ENCODE measurements at regions not wholly inside any gene's neighbourhood (a gene's known extent, or its start where the extent isn't known, plus 50 kb on each side); places are given as distances from the start of the nearest gene placed in this dataset.

- Histone ChIP-seq H3K9me3 (no peaks in the 10 kb centered on the region), H3K4me3 (no peak overlapping the region), H3K27me3 (replicated peaks; ENCODE audit: insufficient read depth) (no peaks in the 10 kb centered on the region), H3K4me1 (ENCODE audit: control insufficient read depth in 1 of 2, low read depth in 2 of 2) (no peaks in the 10 kb centered on the region), H3K27ac (no peak overlapping the region), H3K36me3 (no peaks in the 10 kb centered on the region)
- ATAC-seq (ENCODE audit: insufficient number of reproducible peaks, low FRiP score, low read depth) (no peak), DNase-seq (ENCODE audit: low spot score) (no peak)
- TF ChIP-seq CTCF (IDR thresholded peaks at IDR 0.05), result no peak
Measured at GRCh38 chr14:98028162-98028561, 1231.0 kb downstream of the VRK1 start.

GRCh38 chr14:98035396-98035795 is 1236.6 kb downstream of the BCL11B start:
- H3K4me3 ChIP-seq, result no peak overlapping the region
- no peak for TF ChIP-seq CTCF (IDR thresholded peaks at IDR 0.05)
- DNase-seq (ENCODE audit: low spot score) (no peak), ATAC-seq (ENCODE audit: insufficient number of reproducible peaks, low FRiP score, low read depth) (no peak)
- H3K27ac ChIP-seq, result no peak overlapping the region
- no peaks in the 10 kb centered on the region for H3K4me1 ChIP-seq (ENCODE audit: control insufficient read depth in 1 of 2, low read depth in 2 of 2)
- no peaks in the 10 kb centered on the region for H3K9me3 ChIP-seq
- H3K27me3 ChIP-seq (replicated peaks; ENCODE audit: insufficient read depth), result no peaks in the 10 kb centered on the region
- H3K36me3 ChIP-seq, result no peaks in the 10 kb centered on the region

- Histone ChIP-seq H3K27me3 (replicated peaks; ENCODE audit: insufficient read depth) (no peaks in the 10 kb centered on the region), H3K4me1 (ENCODE audit: control insufficient read depth in 1 of 2, low read depth in 2 of 2) (no peaks in the 10 kb centered on the region), H3K9me3 (no peaks in the 10 kb centered on the region), H3K27ac (no peak overlapping the region), H3K36me3 (no peaks in the 10 kb centered on the region), H3K4me3 (no peak overlapping the region)
- ATAC-seq (ENCODE audit: insufficient number of reproducible peaks, low FRiP score, low read depth) (no peak), DNase-seq (ENCODE audit: low spot score) (no peak)
- TF ChIP-seq CTCF (IDR thresholded peaks at IDR 0.05), result no peak
Measured at GRCh38 chr14:98037831-98038230, 1234.2 kb downstream of the BCL11B start.

GRCh38 chr14:98056946-98057345 is 1215.1 kb downstream of the BCL11B start:
- DNase-seq (ENCODE audit: low spot score) (no peak), ATAC-seq (ENCODE audit: insufficient number of reproducible peaks, low FRiP score, low read depth) (no peak)
- Histone ChIP-seq H3K9me3 (no peaks in the 10 kb centered on the region), H3K27ac (no peak overlapping the region), H3K27me3 (replicated peaks; ENCODE audit: insufficient read depth) (no peaks in the 10 kb centered on the region), H3K4me1 (ENCODE audit: control insufficient read depth in 1 of 2, low read depth in 2 of 2) (no peaks in the 10 kb centered on the region), H3K4me3 (no peak overlapping the region), H3K36me3 (no peaks in the 10 kb centered on the region)
- no peak for TF ChIP-seq CTCF (IDR thresholded peaks at IDR 0.05)

- TF ChIP-seq CTCF (IDR thresholded peaks at IDR 0.05), result no peak
Measured at GRCh38 chr14:98059106-98059505, 1212.9 kb downstream of the BCL11B start.

More at GRCh38 chr14:98059106-98059505, 1212.9 kb downstream of the BCL11B start:
- no peak for DNase-seq (ENCODE audit: low spot score)
- no peaks in the 10 kb centered on the region for H3K27me3 ChIP-seq (replicated peaks; ENCODE audit: insufficient read depth)
- H3K4me3 ChIP-seq, result no peak overlapping the region
- no peaks in the 10 kb centered on the region for H3K36me3 ChIP-seq
- no peaks in the 10 kb centered on the region for H3K4me1 ChIP-seq (ENCODE audit: control insufficient read depth in 1 of 2, low read depth in 2 of 2)
- no peak for ATAC-seq (ENCODE audit: insufficient number of reproducible peaks, low FRiP score, low read depth)
- no peaks in the 10 kb centered on the region for H3K9me3 ChIP-seq
- H3K27ac ChIP-seq, result no peak overlapping the region
